ENCODE measurements at regions not wholly inside any gene's neighbourhood (a gene's known extent, or its start where the extent isn't known, plus 50 kb on each side); places are given as distances from the start of the nearest gene placed in this dataset.
"Not testable (repeated sequence)": the region's sequence is repeated elsewhere in the genome, so short reads cannot be mapped to it uniquely, and the experiment has no call there.

- DNase-seq = no peak
Measured at GRCh38 chr12:32010631-32011336, 51.6 kb downstream of the RESF1 start.

GRCh38 chr12:32012249-32012785, 53.1 kb downstream of the RESF1 start:
- no peak for DNase-seq

- no peak for DNase-seq
Measured at GRCh38 chr12:32015036-32015435, 55.8 kb downstream of the RESF1 start.

GRCh38 chr12:32016680-32017482, 57.7 kb downstream of the RESF1 start:
- no peak for DNase-seq

- no peak for DNase-seq
Measured at GRCh38 chr12:32021346-32021773, 62.1 kb downstream of the RESF1 start.

- DNase-seq = not testable (repeated sequence)
Measured at GRCh38 chr12:32022387-32022786, 63.2 kb downstream of the RESF1 start.

- not testable (repeated sequence) for DNase-seq
Measured at GRCh38 chr12:32023861-32024260, 64.6 kb downstream of the RESF1 start.

- DNase-seq = no peak
Measured at GRCh38 chr12:32024884-32025592, 65.8 kb downstream of the RESF1 start.

- DNase-seq = no peak
Measured at GRCh38 chr12:32025906-32026305, 66.7 kb downstream of the RESF1 start.

- DNase-seq = no peak
Measured at GRCh38 chr12:32027684-32028365, 68.6 kb downstream of the RESF1 start.

- no peak for DNase-seq
Measured at GRCh38 chr12:32030151-32030550, 70.9 kb downstream of the RESF1 start.

GRCh38 chr12:32030676-32031075, 71.5 kb downstream of the RESF1 start:
- no peak for DNase-seq

- no peak for DNase-seq
Measured at GRCh38 chr12:32031109-32031508, 71.9 kb downstream of the RESF1 start.

- DNase-seq = no peak
Measured at GRCh38 chr12:32032205-32032810, 73.1 kb downstream of the RESF1 start.

- no peak for DNase-seq
Measured at GRCh38 chr12:32033406-32033805, 73.2 kb upstream of the BICD1 start.

GRCh38 chr12:32034045-32034444, 72.6 kb upstream of the BICD1 start:
- DNase-seq = no peak

- no peak for DNase-seq
Measured at GRCh38 chr12:32036477-32037263, 70.0 kb upstream of the BICD1 start.

- DNase-seq = no peak
Measured at GRCh38 chr12:32039347-32039746, 67.3 kb upstream of the BICD1 start.

GRCh38 chr12:32039917-32040575, 66.6 kb upstream of the BICD1 start:
- no peak for DNase-seq

GRCh38 chr12:32043928-32044549, 62.6 kb upstream of the BICD1 start:
- DNase-seq = no peak

Measured in SW 1271 (cell line).